Spinal cord (tissue), 9 donors: ENCODE measurements at regions not wholly inside any gene's neighbourhood (a gene's known extent, or its start where the extent isn't known, plus 50 kb on each side); places are given as distances from the start of the nearest gene placed in this dataset.

Experiments
- DNase-seq, 6 donors: peaks; one replicate each; pipeline versions ENCODE4 v3.0.0 to v3.0.0-alpha.2; 2013 to 2015; ENCODE audit warnings: low spot score in 6 of 6, low read depth in 4 of 6
- H3K27ac ChIP-seq: one replicate; pipeline ENCODE4 v1.5.1; 2013; ENCODE audit warnings: low read depth, low read length, control low read depth
- H3K27me3 ChIP-seq: one replicate; pipeline ENCODE4 v1.6.1; 2013; ENCODE audit warnings: low read length; ENCODE audit not compliant: control insufficient read depth, insufficient read depth
- H3K36me3 ChIP-seq: one replicate; pipeline ENCODE4 v1.6.1; 2013; ENCODE audit warnings: low read length; ENCODE audit not compliant: control insufficient read depth, insufficient read depth
- H3K4me1 ChIP-seq: one replicate; pipeline ENCODE4 v1.6.1; 2013; ENCODE audit warnings: low read length; ENCODE audit not compliant: control insufficient read depth, insufficient read depth
- H3K4me3 ChIP-seq: one replicate; pipeline ENCODE4 v1.5.1; 2013; ENCODE audit warnings: low read depth, low read length, control low read depth
- H3K9me3 ChIP-seq: one replicate; pipeline ENCODE4 v1.6.1; 2013; ENCODE audit warnings: low read length; ENCODE audit not compliant: control insufficient read depth, insufficient read depth
- WGBS: methylation state at CpG from one replicate; pipeline ENCODE4 v1.1.5; 2013; ENCODE audit warnings: missing lambda C conversion rate; ENCODE audit not compliant: insufficient coverage; 5-methylcytosine and 5-hydroxymethylcytosine counted together
- donor health status: healthy.

GRCh38 chr17:17416400-17417360 is 60.1 kb upstream of the MED9 start:
- no peak overlapping the region for H3K27ac ChIP-seq

GRCh38 chr17:17417718-17418181 is 59.0 kb upstream of the MED9 start:
- no peaks in the 10 kb centered on the region for H3K36me3 ChIP-seq
- H3K4me3 ChIP-seq: no peak overlapping the region
- H3K4me1 ChIP-seq: peaks cover 37% of the 10 kb centered on the region
- WGBS: 88% methylated on average over 5 of the region's 5 CpGs
- H3K27ac ChIP-seq: no peak overlapping the region
- H3K9me3 ChIP-seq: peaks cover 2% of the 10 kb centered on the region
- peaks cover 3% of the 10 kb centered on the region for H3K27me3 ChIP-seq
- DNase-seq: no peak

More at GRCh38 chr17:17416400-17417360, 60.1 kb upstream of the MED9 start:
- H3K9me3 ChIP-seq: peaks cover 2% of the 10 kb centered on the region
- DNase-seq: peak in 2 of 6 donors; percentile 27 to 49
- no peak overlapping the region for H3K4me3 ChIP-seq
- peaks cover 3% of the 10 kb centered on the region for H3K27me3 ChIP-seq
- H3K36me3 ChIP-seq: no peaks in the 10 kb centered on the region
- H3K4me1 ChIP-seq: peaks cover 37% of the 10 kb centered on the region
- 75% methylated on average over 10 of the region's 16 CpGs for WGBS

GRCh38 chr17:17419166-17419565 is 57.6 kb upstream of the MED9 start:
- 100% methylated on average over 1 of the region's 2 CpGs for WGBS

GRCh38 chr17:17419631-17420030 is 57.2 kb upstream of the MED9 start:
- Histone ChIP-seq H3K4me3 (no peak overlapping the region), H3K4me1 (peaks cover 27% of the 10 kb centered on the region), H3K9me3 (peaks cover 4% of the 10 kb centered on the region), H3K36me3 (no peaks in the 10 kb centered on the region), H3K27me3 (no peaks in the 10 kb centered on the region), H3K27ac (no peak overlapping the region)
- WGBS: 45% methylated on average over 3 of the region's 4 CpGs
- peak in 1 of 6 donors; percentile 80 for DNase-seq

More at GRCh38 chr17:17419166-17419565, 57.6 kb upstream of the MED9 start:
- no peak overlapping the region for H3K4me3 ChIP-seq
- peaks cover 4% of the 10 kb centered on the region for H3K9me3 ChIP-seq
- no peaks in the 10 kb centered on the region for H3K36me3 ChIP-seq
- peaks cover 31% of the 10 kb centered on the region for H3K4me1 ChIP-seq
- no peaks in the 10 kb centered on the region for H3K27me3 ChIP-seq
- no peak for DNase-seq
- no peak overlapping the region for H3K27ac ChIP-seq

- Histone ChIP-seq H3K27ac (no peak overlapping the region), H3K4me1 (peaks cover 25% of the 10 kb centered on the region)
These were observed 56.7 kb upstream of the MED9 start for GRCh38 chr17:17420082-17420481.

GRCh38 chr17:17420561-17421269 is 56.1 kb upstream of the MED9 start:
- H3K4me1 ChIP-seq: peaks cover 23% of the 10 kb centered on the region
- H3K27ac ChIP-seq: no peak overlapping the region
- no peaks in the 10 kb centered on the region for H3K27me3 ChIP-seq

More at GRCh38 chr17:17420082-17420481, 56.7 kb upstream of the MED9 start:
- Histone ChIP-seq H3K36me3 (no peaks in the 10 kb centered on the region), H3K9me3 (peaks cover 4% of the 10 kb centered on the region), H3K4me3 (no peak overlapping the region), H3K27me3 (no peaks in the 10 kb centered on the region)
- no peak for DNase-seq
- WGBS: 65% methylated on average over 3 of the region's 4 CpGs

GRCh38 chr17:17421346-17422216 is 55.2 kb upstream of the MED9 start:
- Histone ChIP-seq H3K4me1 (peaks cover 19% of the 10 kb centered on the region), H3K4me3 (no peak overlapping the region), H3K27ac (no peak overlapping the region), H3K27me3 (no peaks in the 10 kb centered on the region), H3K9me3 (peaks cover 4% of the 10 kb centered on the region), H3K36me3 (no peaks in the 10 kb centered on the region)
- DNase-seq: no peak
- 92% methylated on average over 9 of the region's 10 CpGs for WGBS

More at GRCh38 chr17:17420561-17421269, 56.1 kb upstream of the MED9 start:
- peaks cover 4% of the 10 kb centered on the region for H3K9me3 ChIP-seq
- DNase-seq: no peak
- no peaks in the 10 kb centered on the region for H3K36me3 ChIP-seq
- WGBS: 78% methylated on average over 12 of the region's 16 CpGs
- no peak overlapping the region for H3K4me3 ChIP-seq

GRCh38 chr17:17422217-17422610 is 54.6 kb upstream of the MED9 start:
- WGBS: 75% methylated on average over 5 of the region's 5 CpGs
- H3K27ac ChIP-seq: no peak overlapping the region
- no peaks in the 10 kb centered on the region for H3K36me3 ChIP-seq
- DNase-seq: no peak
- H3K27me3 ChIP-seq: no peaks in the 10 kb centered on the region
- peaks cover 13% of the 10 kb centered on the region for H3K4me1 ChIP-seq
- no peak overlapping the region for H3K4me3 ChIP-seq
- peaks cover 4% of the 10 kb centered on the region for H3K9me3 ChIP-seq

GRCh38 chr17:17422641-17423040 is 54.2 kb upstream of the MED9 start:
- DNase-seq: no peak
- Histone ChIP-seq H3K9me3 (peaks cover 4% of the 10 kb centered on the region), H3K4me3 (no peak overlapping the region), H3K4me1 (peaks cover 13% of the 10 kb centered on the region), H3K27ac (no peak overlapping the region), H3K36me3 (no peaks in the 10 kb centered on the region), H3K27me3 (no peaks in the 10 kb centered on the region)
- WGBS: 72% methylated on average over 2 of the region's 7 CpGs
